ENCODE measurements at regions not wholly inside any gene's neighbourhood (a gene's known extent, or its start where the extent isn't known, plus 50 kb on each side); places are given as distances from the start of the nearest gene placed in this dataset.

GRCh38 chr1:30332116-30333094 lies 391.0 kb downstream of the MATN1 start:
- no peak for DNase-seq (ENCODE audit: low read depth in 2 of 2)

DNA sequence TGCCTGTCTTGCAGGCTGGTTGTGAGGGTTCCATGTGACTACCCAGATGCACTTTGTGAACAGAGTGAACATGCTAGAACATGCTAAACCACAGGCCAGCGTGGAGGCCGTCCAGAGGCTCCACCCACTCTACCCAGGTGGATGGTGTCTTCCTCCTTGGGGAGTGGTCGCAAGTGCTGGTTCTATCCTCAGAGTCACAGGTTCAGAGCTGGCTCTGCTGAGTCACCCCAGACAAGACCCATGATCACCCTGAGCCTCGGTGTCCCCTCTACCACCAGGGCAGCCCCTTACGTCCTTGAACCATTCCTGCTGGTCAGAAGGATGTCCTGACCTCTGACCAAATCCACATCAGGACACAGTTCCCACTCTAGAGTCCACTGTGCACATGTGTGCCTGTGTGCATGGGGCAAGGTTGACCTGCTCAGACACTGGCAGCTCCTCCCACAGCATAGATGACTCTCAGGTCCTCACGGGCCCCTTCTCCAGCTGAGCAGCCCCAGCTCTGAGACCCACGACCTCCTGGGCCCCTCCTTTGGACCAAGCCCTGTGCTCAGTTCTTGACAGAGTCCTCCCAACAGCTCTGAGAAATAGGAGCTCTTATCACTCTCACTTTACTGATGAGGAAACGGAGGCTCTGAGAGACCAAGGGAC lies 391.8 kb downstream of the MATN1 start:
- DNase-seq (ENCODE audit: low read depth in 2 of 2), result no peak

DNA sequence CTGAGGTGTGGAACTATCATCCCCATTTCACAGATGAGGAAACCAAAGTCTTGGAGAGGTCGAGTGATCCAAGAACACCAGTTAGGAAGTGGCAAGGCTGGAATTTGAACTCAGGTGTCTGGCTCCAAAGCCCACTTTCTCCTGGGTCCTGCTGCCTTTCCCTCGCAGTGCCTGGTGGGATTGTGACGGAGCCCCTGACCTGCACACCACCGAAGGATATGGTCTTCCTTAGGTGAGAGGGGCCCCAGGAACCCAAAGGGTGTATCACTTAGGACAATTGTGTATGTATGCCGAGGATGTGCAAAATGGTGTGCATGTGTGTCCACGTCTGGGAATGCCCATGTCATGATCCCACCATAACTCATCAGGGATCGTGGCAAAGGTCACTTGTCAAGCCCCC lies 392.7 kb downstream of the MATN1 start:
- DNase-seq (ENCODE audit: low read depth in 2 of 2), result no peak

- no peak for DNase-seq (ENCODE audit: low read depth in 2 of 2)
Observed at GRCh38 chr1:30329802-30330557, 393.4 kb downstream of the MATN1 start.

GRCh38 chr1:30329263-30329753 lies 394.1 kb downstream of the MATN1 start:
- DNase-seq (ENCODE audit: low read depth in 2 of 2), result no peak

DNA sequence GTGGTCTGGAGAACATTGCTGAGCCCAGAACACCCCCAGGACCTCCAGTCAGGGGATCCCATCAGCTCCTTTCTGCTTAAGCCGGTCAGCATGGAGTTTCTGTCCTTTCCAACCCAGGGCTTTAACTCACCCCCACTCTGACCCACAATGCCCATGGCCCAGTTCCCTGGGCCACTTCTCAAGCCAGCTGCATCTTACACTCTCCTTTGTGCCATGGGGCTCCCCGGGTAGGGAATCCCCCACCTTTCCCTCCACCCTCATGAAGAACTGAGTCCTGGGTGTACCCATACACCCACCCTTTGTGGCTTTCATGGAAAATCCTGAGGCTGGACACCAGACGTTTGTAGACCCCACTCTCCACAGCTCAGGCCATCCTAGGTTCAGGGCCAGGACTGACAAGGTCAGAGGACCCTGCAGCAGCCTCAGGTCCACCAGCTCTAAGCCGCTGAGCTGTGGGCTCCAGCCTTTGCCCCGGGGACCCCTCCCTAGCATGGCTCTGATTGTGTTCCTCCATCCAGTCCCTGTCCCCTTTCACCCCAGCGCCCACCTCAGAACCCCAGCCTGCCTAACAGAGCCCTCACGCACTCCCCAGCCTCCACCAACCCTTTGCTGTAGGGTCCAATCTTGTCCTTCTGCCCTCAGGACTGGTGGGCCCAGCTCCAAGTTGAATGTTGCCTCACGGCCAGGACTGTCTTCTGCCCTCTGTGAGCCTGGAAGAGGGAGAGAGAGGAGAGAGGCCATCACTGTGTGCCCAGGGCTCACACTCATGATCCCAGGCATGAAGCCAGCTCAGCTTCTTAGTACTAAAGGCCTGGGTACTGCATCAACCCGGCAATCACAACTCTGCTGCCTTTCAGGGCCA lies 394.8 kb downstream of the MATN1 start:
- no peak for DNase-seq (ENCODE audit: low read depth in 2 of 2)

DNA sequence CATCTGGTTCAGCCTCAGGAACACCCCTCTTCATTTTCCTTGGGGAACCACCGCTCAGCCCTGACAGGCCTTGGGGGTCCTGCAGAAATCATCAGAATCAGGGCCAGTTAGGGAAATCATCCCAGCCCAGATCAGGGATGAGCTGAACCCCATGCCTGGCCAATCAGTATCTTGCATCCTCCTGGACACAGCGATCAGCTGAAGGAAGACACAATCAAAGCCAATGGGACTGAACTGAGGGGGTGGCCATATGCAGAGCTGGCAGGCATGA lies 395.4 kb downstream of the MATN1 start:
- DNase-seq (ENCODE audit: low read depth in 2 of 2), result no peak

- no peak for DNase-seq (ENCODE audit: low read depth in 2 of 2)
Observed at GRCh38 chr1:30327370-30328099, 395.9 kb downstream of the MATN1 start.

GRCh38 chr1:30325999-30326398 lies 397.4 kb downstream of the MATN1 start:
- DNase-seq (ENCODE audit: low read depth in 2 of 2), result no peak

DNA sequence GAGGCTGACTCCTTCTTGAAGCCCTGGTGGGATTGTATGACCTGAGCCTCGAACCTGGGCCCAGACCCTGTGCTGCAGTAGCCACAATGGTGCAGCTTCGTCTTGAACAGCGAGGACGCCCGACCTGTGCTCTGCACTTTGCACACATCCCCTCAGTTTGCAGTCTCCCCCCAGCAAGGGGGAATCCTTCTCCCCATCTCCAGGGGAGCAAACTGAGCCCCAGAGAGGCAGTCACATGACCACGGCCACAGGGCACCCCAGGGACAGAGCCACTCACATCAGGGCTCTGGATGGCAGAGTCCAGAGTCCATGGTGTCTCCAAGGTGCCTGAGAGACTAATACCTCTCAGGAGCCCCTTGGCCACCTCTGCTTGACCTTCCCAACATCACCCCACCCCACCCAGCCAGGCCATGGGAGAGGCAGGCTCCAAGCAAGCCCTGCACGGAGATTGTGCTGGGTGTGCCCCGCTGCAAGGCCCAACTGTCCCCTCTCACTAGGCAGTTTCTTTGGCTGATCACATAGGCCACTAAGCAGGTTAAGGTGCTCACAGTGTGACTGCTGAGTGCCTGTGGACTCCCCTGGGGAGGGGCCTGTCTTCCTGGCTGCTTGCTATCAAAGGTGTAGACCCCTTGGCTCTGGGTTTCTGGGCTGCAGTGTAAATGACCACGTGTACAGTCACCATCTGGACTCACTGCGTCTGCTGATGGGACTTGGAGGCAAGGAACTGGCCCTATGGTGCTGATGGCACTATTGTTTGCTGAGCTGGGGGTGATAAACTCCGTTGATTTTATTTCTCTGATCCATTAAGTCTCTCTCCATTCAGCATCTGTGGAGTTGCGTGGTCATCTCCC lies 398.1 kb downstream of the MATN1 start:
- no peak for DNase-seq (ENCODE audit: low read depth in 2 of 2)

DNA sequence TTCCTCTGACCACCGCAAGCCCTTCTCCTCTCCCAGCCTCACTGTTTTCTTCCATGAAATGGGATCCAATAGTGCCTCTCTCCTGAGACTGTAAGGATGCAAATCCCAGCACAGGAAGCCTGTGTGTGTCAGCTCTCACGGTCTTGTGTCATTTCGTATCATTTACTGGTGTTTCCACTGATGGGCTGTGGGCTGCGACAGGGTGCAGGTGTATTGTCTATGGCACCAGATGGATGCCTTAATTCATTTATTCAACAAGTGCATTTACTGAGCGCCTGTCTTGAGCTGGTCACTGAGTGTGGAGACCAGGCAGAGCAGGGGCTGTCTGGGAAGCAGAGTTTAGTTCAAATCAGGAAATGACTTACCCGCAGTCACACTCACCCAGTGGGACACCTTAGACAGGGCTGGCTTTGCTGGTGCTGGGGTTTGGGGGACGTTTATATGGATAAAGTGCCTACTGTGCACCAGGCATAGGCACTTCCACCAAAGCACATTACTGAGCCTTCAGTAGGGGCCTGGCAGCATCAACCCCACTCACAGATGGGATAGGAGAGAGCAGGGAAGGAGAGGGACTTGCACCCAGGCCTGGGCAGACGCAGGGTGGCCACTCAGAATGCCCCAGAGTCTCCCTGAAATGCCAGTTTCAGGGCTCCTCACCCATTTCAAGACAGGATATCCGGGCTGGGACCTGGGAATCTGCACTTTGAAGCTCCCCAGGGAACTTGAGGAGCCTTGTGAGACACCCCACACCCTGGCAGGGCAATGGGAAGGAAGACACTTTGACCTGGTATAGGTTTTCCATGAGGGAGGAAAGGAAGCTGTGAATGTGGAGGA lies 398.9 kb downstream of the MATN1 start:
- no peak for DNase-seq (ENCODE audit: low read depth in 2 of 2)

DNA sequence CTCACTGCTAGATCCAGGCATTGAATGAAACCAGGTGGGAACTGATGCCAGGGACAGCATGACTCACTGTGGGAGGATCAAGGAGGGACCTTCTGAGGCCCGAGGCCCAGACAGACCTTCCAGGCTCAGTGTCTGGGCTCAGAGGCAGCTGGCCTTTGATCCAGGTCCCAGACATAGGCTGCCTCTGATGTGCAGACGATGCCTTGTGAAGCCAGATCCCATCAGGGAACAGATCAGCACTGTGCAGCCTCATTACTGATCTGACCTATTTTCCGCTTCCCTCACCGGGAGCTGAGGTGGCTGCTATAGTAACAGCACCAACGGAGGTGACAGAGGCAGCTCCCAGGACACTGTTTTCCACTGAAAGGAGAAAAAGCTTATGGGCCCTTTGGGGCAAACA lies 399.5 kb downstream of the MATN1 start:
- DNase-seq (ENCODE audit: low read depth in 2 of 2), result no peak

GRCh38 chr1:30323352-30323751 lies 400.0 kb downstream of the MATN1 start:
- DNase-seq (ENCODE audit: low read depth in 2 of 2), result no peak

- DNase-seq (ENCODE audit: low read depth in 2 of 2), result no peak
Observed at GRCh38 chr1:30322859-30323257, 400.5 kb downstream of the MATN1 start.

- no peak for DNase-seq (ENCODE audit: low read depth in 2 of 2)
Observed at GRCh38 chr1:30321996-30322858, 401.2 kb downstream of the MATN1 start.

DNA sequence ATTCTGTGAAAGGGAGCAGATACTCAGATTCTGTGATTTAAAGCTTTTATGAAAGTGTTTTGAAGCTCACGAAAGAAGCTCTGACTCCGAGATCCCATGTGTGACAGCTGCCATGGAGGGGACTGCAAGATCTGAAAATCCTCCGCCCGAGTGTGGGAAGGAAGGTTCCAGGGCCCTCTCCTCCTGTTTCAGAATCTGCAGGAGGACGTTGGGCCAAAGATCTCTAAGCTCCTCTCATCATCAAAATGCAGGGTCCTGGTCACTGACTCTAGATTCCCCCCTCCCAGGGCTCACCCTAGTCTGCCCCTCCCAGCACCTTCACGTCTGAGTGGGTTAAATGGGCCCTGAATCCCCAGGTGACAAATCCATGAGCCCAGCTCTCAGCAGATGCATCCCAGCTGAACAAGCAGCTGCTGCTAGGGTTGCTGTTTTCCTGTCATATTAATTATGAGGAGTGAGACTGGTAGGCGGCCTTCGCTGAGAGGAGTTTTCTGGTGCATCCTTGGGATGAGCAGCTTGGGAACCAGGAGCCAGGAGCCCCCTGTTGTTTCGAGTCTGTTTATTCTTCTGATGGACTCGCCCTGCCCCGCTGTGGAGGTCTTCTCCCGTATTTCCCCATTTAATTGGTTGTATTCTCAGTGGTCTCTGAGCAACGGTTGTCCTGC lies 402.0 kb downstream of the MATN1 start:
- DNase-seq (ENCODE audit: low read depth in 2 of 2), result no peak

- DNase-seq (ENCODE audit: low read depth in 2 of 2), result no peak
Observed at GRCh38 chr1:30320581-30320890, 402.8 kb downstream of the MATN1 start.
